WERI-Rb-1 (cell line): ENCODE measurements at regions not wholly inside any gene's neighbourhood (a gene's known extent, or its start where the extent isn't known, plus 50 kb on each side); places are given as distances from the start of the nearest gene placed in this dataset.
"Not testable (repeated sequence)": the region's sequence is repeated elsewhere in the genome, so short reads cannot be mapped to it uniquely, and the experiment has no call there.

ENCODE experiments used
- DNase-seq: peaks from one replicate; pipeline ENCODE4 v3.0.0-alpha.2; 2020
- H3K27ac ChIP-seq: fragments of 250-450 bp; sonication (Bioruptor Pico); 2 replicates; pipeline ENCODE4 v1.5.1; 2020; ENCODE audit warnings: mild to moderate bottlenecking, moderate library complexity
- H3K27me3 ChIP-seq: fragments of 250-450 bp; sonication (Bioruptor Pico); 2 replicates; pipeline ENCODE4 v1.5.1; 2021; ENCODE audit warnings: mild to moderate bottlenecking, low read depth, moderate library complexity; ENCODE audit not compliant: insufficient read depth, severe bottlenecking
- H3K36me3 ChIP-seq: fragments of 250-450 bp; sonication (Bioruptor Pico); 2 replicates; pipeline ENCODE4 v1.5.1; 2020; ENCODE audit warnings: mild to moderate bottlenecking, moderate library complexity
- H3K4me3 ChIP-seq: 2 replicates; pipeline ENCODE4 v1.5.1; 2011; ENCODE audit warnings: low read depth, mild to moderate bottlenecking, control low read depth, low read length
- H3K9me3 ChIP-seq: fragments of 250-450 bp; sonication (Bioruptor Pico); 2 replicates; pipeline ENCODE4 v1.5.1; 2021; ENCODE audit warnings: mild to moderate bottlenecking, moderate library complexity; ENCODE audit not compliant: severe bottlenecking
- TF ChIP-seq, protein P1 (sequence below): IDR thresholded peaks from 2 replicates; pipeline ENCODE4 v1.5.1; 2011; ENCODE audit warnings: low read depth, mild to moderate bottlenecking, control low read depth, inconsistent platforms, low read length

DNA sequence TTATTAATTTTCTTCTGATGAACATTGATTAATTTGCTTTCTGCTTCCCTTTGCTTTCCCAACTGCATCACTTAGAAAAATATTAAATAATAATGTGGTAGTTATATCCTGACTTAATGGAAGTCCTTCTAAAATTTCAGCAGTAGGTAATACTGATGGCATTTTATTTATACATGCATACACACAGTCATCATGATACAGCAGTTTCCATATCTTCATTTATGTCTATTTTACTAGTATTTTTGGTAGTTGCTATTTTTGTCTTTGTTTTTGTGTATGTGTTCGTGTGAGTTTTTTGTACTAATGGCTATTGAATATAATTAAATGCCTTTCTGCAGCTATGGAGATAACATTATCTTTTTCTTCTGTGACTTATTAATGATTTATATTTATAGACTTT is 484.7 kb upstream of the CNTN5 start:
- Histone ChIP-seq H3K27ac (no peak overlapping the region), H3K27me3 (no peaks in the 10 kb centered on the region), H3K4me3 (no peak overlapping the region), H3K9me3 (no peaks in the 10 kb centered on the region), H3K36me3 (no peaks in the 10 kb centered on the region)
- TF ChIP-seq, protein P1, sequence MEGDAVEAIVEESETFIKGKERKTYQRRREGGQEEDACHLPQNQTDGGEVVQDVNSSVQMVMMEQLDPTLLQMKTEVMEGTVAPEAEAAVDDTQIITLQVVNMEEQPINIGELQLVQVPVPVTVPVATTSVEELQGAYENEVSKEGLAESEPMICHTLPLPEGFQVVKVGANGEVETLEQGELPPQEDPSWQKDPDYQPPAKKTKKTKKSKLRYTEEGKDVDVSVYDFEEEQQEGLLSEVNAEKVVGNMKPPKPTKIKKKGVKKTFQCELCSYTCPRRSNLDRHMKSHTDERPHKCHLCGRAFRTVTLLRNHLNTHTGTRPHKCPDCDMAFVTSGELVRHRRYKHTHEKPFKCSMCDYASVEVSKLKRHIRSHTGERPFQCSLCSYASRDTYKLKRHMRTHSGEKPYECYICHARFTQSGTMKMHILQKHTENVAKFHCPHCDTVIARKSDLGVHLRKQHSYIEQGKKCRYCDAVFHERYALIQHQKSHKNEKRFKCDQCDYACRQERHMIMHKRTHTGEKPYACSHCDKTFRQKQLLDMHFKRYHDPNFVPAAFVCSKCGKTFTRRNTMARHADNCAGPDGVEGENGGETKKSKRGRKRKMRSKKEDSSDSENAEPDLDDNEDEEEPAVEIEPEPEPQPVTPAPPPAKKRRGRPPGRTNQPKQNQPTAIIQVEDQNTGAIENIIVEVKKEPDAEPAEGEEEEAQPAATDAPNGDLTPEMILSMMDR, result no peak
- no peak for DNase-seq

GRCh38 chr11:98538358-98538757 is 482.4 kb upstream of the CNTN5 start:
- not testable (repeated sequence) for H3K27ac ChIP-seq, H3K4me3 ChIP-seq, DNase-seq, H3K9me3 ChIP-seq, H3K36me3 ChIP-seq, H3K27me3 ChIP-seq

GRCh38 chr11:98545544-98546175 is 475.1 kb upstream of the CNTN5 start:
- Histone ChIP-seq H3K4me3 (no peak overlapping the region), H3K9me3 (no peaks in the 10 kb centered on the region), H3K27ac (no peak overlapping the region), H3K27me3 (no peaks in the 10 kb centered on the region), H3K36me3 (no peaks in the 10 kb centered on the region)
- TF ChIP-seq, protein P1, result no peak
- DNase-seq, result no peak

DNA sequence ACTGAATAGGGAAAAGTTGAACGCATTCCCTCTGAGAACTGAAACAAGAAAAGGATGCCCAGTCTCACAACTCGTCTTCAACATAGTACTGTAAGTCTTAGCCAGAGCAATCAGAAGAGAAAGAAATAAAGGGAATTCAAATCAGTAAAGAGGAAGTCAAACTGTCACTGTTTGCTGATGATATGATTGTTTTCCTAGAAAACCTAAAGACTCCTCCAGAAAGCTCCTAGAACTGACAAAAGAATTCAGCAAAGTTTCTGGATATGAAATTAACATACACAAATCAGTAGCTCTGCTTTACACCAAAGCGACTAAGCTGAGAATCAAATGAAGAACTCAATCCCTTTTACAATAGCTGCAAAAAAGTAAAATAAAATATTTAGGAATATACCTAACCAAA is 471.2 kb upstream of the CNTN5 start:
- DNase-seq, result no peak
- Histone ChIP-seq H3K27ac (no peak overlapping the region), H3K36me3 (no peaks in the 10 kb centered on the region), H3K27me3 (no peaks in the 10 kb centered on the region), H3K9me3 (no peaks in the 10 kb centered on the region), H3K4me3 (no peak overlapping the region)
- TF ChIP-seq, protein P1, result no peak

DNA sequence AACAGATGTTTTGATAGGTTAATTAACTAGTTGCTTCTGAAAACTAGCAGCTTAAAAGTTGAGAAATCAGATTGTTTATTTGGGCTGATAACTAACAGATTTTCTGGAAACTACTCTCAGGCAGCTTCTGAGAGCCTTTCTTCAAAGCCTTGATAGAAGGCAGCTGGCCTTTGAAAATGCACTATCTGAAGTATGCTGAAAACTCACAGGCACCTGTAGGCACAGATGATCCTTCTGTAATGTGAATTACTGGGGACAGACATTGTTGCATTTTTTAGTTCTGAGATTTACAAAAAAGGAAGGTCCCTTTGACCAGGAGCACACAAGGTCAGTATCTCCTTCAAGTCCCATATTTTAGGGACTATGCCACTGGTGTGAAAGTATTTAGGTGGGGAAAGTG is 460.8 kb upstream of the CNTN5 start:
- H3K36me3 ChIP-seq, result no peaks in the 10 kb centered on the region
- no peak overlapping the region for H3K4me3 ChIP-seq
- H3K27me3 ChIP-seq, result no peaks in the 10 kb centered on the region
- no peaks in the 10 kb centered on the region for H3K9me3 ChIP-seq
- TF ChIP-seq, protein P1, result no peak
- DNase-seq, result no peak
- H3K27ac ChIP-seq, result no peak overlapping the region

GRCh38 chr11:98561252-98561651 is 459.5 kb upstream of the CNTN5 start:
- no peak overlapping the region for H3K4me3 ChIP-seq
- H3K27ac ChIP-seq, result no peak overlapping the region
- no peaks in the 10 kb centered on the region for H3K36me3 ChIP-seq
- TF ChIP-seq, protein P1, result no peak
- H3K27me3 ChIP-seq, result no peaks in the 10 kb centered on the region
- DNase-seq, result no peak
- no peaks in the 10 kb centered on the region for H3K9me3 ChIP-seq
